Activated T-cell treated with anti-CD3 and anti-CD28 coated beads, Interleukin-2, amount 50 U/mL, for 72 hours (primary cell): ENCODE measurements at regions not wholly inside any gene's neighbourhood (a gene's known extent, or its start where the extent isn't known, plus 50 kb on each side); places are given as distances from the start of the nearest gene placed in this dataset.
"Not testable (repeated sequence)": the region's sequence is repeated elsewhere in the genome, so short reads cannot be mapped to it uniquely, and the experiment has no call there.

ENCODE experiments used
- ATAC-seq, 2 donors: fragments of 150-1000 bp; cut with Tn5 transposase; replicated peaks in 1 of 2; 2 replicates each; pipeline ENCODE4 v1.10.0; 2021; ENCODE audit warnings: moderate library complexity in 2 of 2, mild to moderate bottlenecking in 1 of 2
- DNase-seq, 2 donors: peaks; one replicate each; pipeline ENCODE4 v3.0.0; 2021 to 2022; ENCODE audit warnings: mixed read lengths in 1 of 2
- H3K27ac Mint-ChIP-seq: one replicate; pipeline ENCODE4 v1.8.0; 2022; ENCODE audit warnings: mild to moderate bottlenecking, moderate library complexity, mixed read lengths
- H3K27me3 Mint-ChIP-seq: one replicate; pipeline ENCODE4 v1.8.0; 2022; ENCODE audit warnings: low read depth, mixed read lengths
- H3K36me3 Mint-ChIP-seq, 2 donors: one replicate each; pipeline ENCODE4 v1.8.0; 2022; ENCODE audit warnings: mixed read lengths in 2 of 2, mild to moderate bottlenecking in 1 of 2; ENCODE audit not compliant: insufficient read depth in 2 of 2
- H3K4me1 Mint-ChIP-seq: one replicate; pipeline ENCODE4 v1.8.0; 2022; ENCODE audit warnings: low read depth, mixed read lengths
- H3K4me3 Mint-ChIP-seq, 2 donors: one replicate each; pipeline ENCODE4 v1.8.0; 2022; ENCODE audit warnings: mild to moderate bottlenecking in 2 of 2, mixed read lengths in 2 of 2, moderate library complexity in 2 of 2
- H3K9me3 Mint-ChIP-seq, 2 donors: one replicate each; pipeline ENCODE4 v1.8.0; 2022; ENCODE audit warnings: mixed read lengths in 2 of 2

- Mint-ChIP-seq H3K36me3 (peaks cover 0 to 1% of the 10 kb centered on the region in 2 donors), H3K27ac (no peak overlapping the region), H3K9me3 (peaks cover 0 to 4% of the 10 kb centered on the region in 2 donors), H3K4me3 (no peak overlapping the region), H3K4me1 (no peaks in the 10 kb centered on the region), H3K27me3 (no peaks in the 10 kb centered on the region)
- ATAC-seq (no peak), DNase-seq (no peak)
These were observed 309.3 kb upstream of the MEX3C start for GRCh38 chr18:51506811-51507210.

DNA sequence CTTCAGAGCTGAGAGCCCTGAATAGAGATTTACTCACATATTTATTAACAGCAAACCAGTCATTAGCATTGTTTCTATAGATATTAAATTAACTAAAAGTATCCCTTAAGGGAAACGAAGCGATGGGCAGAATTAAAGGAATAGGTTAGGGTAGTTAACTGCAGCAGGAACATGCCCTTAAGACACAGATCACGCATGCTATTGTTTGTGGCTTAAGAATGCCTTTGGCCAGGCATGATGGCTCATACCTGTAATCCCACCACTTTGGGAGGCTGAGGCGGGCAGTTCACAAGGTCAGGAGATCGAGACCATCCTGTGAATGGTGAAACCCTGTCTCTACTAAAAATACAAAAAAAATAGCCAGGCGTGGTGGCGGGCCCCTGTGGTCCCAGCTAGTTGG lies 310.9 kb upstream of the MEX3C start:
- not testable (repeated sequence) for H3K9me3 Mint-ChIP-seq, H3K27me3 Mint-ChIP-seq, ATAC-seq, H3K36me3 Mint-ChIP-seq, H3K4me1 Mint-ChIP-seq, H3K4me3 Mint-ChIP-seq, DNase-seq, H3K27ac Mint-ChIP-seq

DNA sequence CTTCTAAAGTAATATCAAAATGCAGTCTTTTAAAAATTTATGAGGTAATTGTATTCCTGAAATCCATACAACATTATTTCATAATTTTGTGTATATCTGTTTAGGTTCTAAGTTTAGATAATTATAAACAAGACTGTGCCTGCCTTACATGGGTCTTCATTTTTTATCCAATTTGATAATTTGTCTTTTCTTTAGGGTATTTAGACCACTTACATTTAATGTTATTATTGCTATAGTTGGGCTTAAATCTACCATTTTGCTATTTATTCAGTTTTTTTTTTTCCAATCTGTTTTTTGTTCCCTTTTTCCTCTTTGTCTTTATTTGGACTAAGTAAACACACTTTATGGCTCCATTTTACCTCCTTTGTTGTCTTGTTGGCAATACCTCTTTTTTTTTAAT lies 312.5 kb upstream of the MEX3C start:
- no peak for ATAC-seq
- no peak for DNase-seq
- Mint-ChIP-seq H3K9me3 (peaks cover 0 to 4% of the 10 kb centered on the region in 2 donors), H3K27ac (no peak overlapping the region), H3K4me3 (no peak overlapping the region), H3K4me1 (no peaks in the 10 kb centered on the region), H3K36me3 (peaks cover 0 to 1% of the 10 kb centered on the region in 2 donors), H3K27me3 (peaks cover 4% of the 10 kb centered on the region)

GRCh38 chr18:51513517-51513916 lies 316.0 kb upstream of the MEX3C start:
- Mint-ChIP-seq H3K36me3 (no peaks in the 10 kb centered on the region), H3K4me3 (no peak overlapping the region), H3K27ac (no peak overlapping the region), H3K4me1 (no peaks in the 10 kb centered on the region), H3K9me3 (no peaks in the 10 kb centered on the region), H3K27me3 (peaks cover 4% of the 10 kb centered on the region)
- DNase-seq (no peak), ATAC-seq (no peak)

DNA sequence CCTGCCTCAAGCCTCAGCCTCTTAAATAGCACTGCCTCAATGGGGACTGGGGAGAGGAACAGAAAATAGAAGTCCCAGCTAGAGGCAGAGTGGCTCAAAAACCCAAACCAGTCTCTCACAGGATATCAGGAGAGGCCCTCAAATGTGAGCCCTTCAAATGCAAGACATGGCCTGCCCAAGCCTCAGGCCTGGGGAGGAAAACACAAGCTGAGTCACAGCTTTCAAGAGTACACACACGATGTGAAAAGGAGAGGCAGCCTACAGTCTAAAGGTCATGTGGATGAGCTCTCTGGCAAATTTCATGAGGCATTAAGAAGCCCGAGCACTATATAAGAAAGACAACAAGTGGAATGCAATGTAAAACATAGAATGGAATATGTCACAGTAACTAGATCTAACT lies 316.6 kb upstream of the MEX3C start:
- Mint-ChIP-seq H3K4me3 (no peak overlapping the region), H3K36me3 (no peaks in the 10 kb centered on the region), H3K9me3 (no peaks in the 10 kb centered on the region), H3K4me1 (no peaks in the 10 kb centered on the region), H3K27me3 (peaks cover 4% of the 10 kb centered on the region), H3K27ac (no peak overlapping the region)
- ATAC-seq (no peak), DNase-seq (no peak)

- H3K36me3 Mint-ChIP-seq, result no peaks in the 10 kb centered on the region
- H3K27me3 Mint-ChIP-seq, result peaks cover 4% of the 10 kb centered on the region
- DNase-seq (no peak), ATAC-seq (no peak)
- H3K4me1 Mint-ChIP-seq, result no peaks in the 10 kb centered on the region
- no peak overlapping the region for H3K27ac Mint-ChIP-seq
- H3K4me3 Mint-ChIP-seq, result no peak overlapping the region
- no peaks in the 10 kb centered on the region for H3K9me3 Mint-ChIP-seq
These were observed 319.1 kb upstream of the MEX3C start for GRCh38 chr18:51516478-51517038.

- Mint-ChIP-seq H3K27me3 (no peaks in the 10 kb centered on the region), H3K36me3 (no peaks in the 10 kb centered on the region), H3K27ac (no peak overlapping the region), H3K9me3 (no peaks in the 10 kb centered on the region), H3K4me1 (no peaks in the 10 kb centered on the region), H3K4me3 (no peak overlapping the region)
- ATAC-seq (no peak), DNase-seq (no peak)
These were observed 322.1 kb upstream of the MEX3C start for GRCh38 chr18:51519571-51519970.

DNA sequence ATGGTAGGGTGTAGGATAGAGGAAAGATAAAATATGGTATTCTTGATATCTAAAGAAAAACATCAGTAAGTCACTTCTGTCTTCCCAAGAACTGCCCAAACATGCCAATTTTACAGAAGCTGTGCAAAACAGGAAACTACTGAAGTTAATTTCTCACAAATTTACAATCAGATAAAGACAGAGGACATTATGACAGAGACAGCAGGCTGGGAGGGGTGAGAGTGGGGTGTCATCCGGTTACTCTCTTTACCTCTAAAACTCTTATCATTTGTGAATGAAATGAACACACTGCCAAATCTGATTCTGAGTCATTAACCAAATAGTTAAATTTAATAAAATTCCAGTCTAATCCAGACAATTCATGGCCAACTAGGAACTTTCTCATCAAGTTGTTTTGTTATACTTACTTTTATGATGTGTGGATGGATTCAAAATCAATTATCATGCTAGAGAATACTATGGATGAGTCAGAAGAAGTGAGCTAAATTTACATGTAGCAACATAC lies 323.2 kb upstream of the MEX3C start:
- ATAC-seq (peak in 1 of 2 donors; percentile 43), DNase-seq (no peak)
- H3K27me3 Mint-ChIP-seq, result no peaks in the 10 kb centered on the region
- no peaks in the 10 kb centered on the region for H3K36me3 Mint-ChIP-seq
- H3K4me1 Mint-ChIP-seq, result no peaks in the 10 kb centered on the region
- H3K27ac Mint-ChIP-seq, result no peak overlapping the region
- no peaks in the 10 kb centered on the region for H3K9me3 Mint-ChIP-seq
- no peak overlapping the region for H3K4me3 Mint-ChIP-seq

GRCh38 chr18:51522338-51522737 lies 324.9 kb upstream of the MEX3C start:
- ATAC-seq (no peak), DNase-seq (no peak)
- Mint-ChIP-seq H3K4me3 (no peak overlapping the region), H3K9me3 (no peaks in the 10 kb centered on the region), H3K36me3 (no peaks in the 10 kb centered on the region), H3K27ac (no peak overlapping the region), H3K27me3 (no peaks in the 10 kb centered on the region), H3K4me1 (no peaks in the 10 kb centered on the region)

DNA sequence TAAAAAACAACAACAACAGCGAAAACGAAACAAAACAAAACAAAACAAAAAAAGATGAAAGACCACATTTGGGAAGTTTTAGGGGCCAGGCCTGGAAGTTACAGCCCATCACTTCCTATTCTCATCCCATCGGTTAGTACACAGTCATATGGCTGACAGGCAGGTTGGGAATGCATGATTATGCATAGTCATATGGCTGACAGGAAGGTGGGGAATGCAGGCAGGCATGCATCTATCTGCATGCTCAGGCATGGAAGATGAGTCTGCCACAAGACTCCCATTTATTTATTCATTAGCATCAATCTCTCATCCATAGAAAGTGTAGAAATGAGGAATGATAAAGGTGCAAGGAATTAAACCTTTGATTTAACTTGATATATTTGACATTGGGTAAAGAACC lies 325.3 kb upstream of the MEX3C start:
- no peaks in the 10 kb centered on the region for H3K9me3 Mint-ChIP-seq
- H3K27ac Mint-ChIP-seq, result no peak overlapping the region

DNA sequence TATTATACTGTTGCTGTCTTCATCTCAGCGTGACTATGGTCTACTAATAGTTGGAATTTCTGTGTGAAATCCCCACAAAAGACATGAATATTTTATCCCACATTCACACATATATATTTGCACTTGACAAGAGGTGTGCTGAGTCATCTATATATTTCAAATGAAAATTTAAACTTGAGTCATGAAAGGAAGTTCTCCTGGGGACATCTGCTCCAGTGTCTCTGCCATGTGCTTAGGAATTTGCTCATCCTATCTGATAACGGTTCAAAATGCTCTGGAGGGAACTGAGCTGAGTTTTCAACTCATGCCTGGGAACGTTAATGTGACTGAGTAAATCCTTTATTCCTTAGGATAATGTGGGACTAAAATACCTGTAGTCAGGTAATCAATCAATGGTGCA lies 326.2 kb upstream of the MEX3C start:
- no peak for DNase-seq
- H3K9me3 Mint-ChIP-seq, result no peaks in the 10 kb centered on the region
- no peak for ATAC-seq
- H3K27me3 Mint-ChIP-seq, result no peaks in the 10 kb centered on the region
- H3K36me3 Mint-ChIP-seq, result no peaks in the 10 kb centered on the region
- no peaks in the 10 kb centered on the region for H3K4me1 Mint-ChIP-seq
- no peak overlapping the region for H3K27ac Mint-ChIP-seq
- no peak overlapping the region for H3K4me3 Mint-ChIP-seq

More for the DNA sequence above, 325.3 kb upstream of the MEX3C start:
- ATAC-seq, result no peak
- no peaks in the 10 kb centered on the region for H3K36me3 Mint-ChIP-seq
- no peak for DNase-seq
- no peak overlapping the region for H3K4me3 Mint-ChIP-seq
- H3K27me3 Mint-ChIP-seq, result no peaks in the 10 kb centered on the region
- no peaks in the 10 kb centered on the region for H3K4me1 Mint-ChIP-seq

GRCh38 chr18:51525453-51526225 lies 328.2 kb upstream of the MEX3C start:
- no peaks in the 10 kb centered on the region for H3K27me3 Mint-ChIP-seq
- no peak for ATAC-seq
- H3K36me3 Mint-ChIP-seq, result no peaks in the 10 kb centered on the region

DNA sequence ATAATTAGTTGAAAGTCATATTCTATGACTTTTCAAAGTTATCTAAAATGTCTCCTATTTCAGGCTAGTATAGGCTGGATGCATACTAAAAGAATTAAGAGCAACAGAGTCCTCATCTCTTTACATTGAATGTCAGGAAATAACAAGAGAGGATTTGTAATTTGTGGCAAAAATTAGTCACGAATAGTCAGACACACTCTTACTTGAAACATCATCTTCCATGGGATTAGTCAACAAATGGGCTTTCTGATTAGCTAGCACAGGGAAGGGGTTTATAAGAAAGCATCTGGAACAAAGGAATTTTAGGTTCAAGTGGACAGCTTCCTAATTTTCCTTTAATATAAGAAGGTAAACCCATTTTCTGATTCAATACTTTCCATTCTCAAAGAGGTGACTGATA lies 330.3 kb upstream of the MEX3C start:
- H3K27ac Mint-ChIP-seq, result no peak overlapping the region
- no peak overlapping the region for H3K4me3 Mint-ChIP-seq
- no peaks in the 10 kb centered on the region for H3K27me3 Mint-ChIP-seq
- ATAC-seq, result no peak
- H3K36me3 Mint-ChIP-seq, result no peaks in the 10 kb centered on the region
- no peaks in the 10 kb centered on the region for H3K4me1 Mint-ChIP-seq
- no peaks in the 10 kb centered on the region for H3K9me3 Mint-ChIP-seq
- no peak for DNase-seq

More at GRCh38 chr18:51525453-51526225, 328.2 kb upstream of the MEX3C start:
- Mint-ChIP-seq H3K4me1 (no peaks in the 10 kb centered on the region), H3K27ac (no peak overlapping the region), H3K9me3 (no peaks in the 10 kb centered on the region), H3K4me3 (no peak overlapping the region)
- no peak for DNase-seq

DNA sequence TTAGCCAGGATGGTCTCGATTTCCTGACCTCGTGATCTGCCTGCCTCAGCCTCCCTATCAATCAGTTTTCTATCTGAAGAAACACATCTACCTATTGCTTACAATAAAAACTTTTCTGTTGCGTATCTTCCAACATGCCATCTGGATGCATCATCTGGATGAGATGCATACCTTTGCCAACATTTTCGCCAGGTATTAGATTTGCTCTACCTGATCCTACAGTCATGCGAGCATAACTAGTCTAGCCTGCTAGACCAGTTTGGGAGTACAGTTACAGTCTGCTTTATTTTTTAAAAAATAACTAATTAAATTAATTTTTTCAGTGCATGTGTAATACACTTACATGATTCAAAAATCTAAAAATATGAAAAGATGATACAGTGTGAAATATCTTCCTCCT lies 334.0 kb upstream of the MEX3C start:
- no peaks in the 10 kb centered on the region for H3K9me3 Mint-ChIP-seq
- no peaks in the 10 kb centered on the region for H3K36me3 Mint-ChIP-seq
- no peaks in the 10 kb centered on the region for H3K27me3 Mint-ChIP-seq
- ATAC-seq (no peak), DNase-seq (no peak)
- no peaks in the 10 kb centered on the region for H3K4me1 Mint-ChIP-seq
- no peak overlapping the region for H3K27ac Mint-ChIP-seq
- H3K4me3 Mint-ChIP-seq, result no peak overlapping the region
